ENCODE measurements at regions not wholly inside any gene's neighbourhood (a gene's known extent, or its start where the extent isn't known, plus 50 kb on each side); places are given as distances from the start of the nearest gene placed in this dataset.

DNA sequence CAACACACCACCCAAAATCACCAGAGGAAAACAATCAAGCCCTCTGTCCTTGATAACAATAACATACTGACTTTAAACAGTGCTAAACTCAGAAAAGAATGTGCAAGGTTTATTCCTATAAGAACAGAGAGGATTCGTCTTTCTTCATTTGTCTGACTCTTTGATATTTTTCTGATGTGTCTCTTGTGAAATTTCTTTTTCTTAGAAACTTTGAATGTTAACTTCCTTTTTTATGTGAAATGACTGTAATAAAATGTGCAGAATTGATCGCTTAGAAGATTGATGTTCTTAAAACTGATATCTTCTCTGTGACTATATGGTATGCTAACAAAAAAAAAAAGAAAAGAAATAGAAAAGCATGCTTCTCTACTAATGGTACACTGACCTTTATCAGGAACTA lies 947.4 kb upstream of the CITED2 start:
- H3K27me3 ChIP-seq = no peaks in the 10 kb centered on the region
- H3K36me3 ChIP-seq (ENCODE audit: low read depth, missing control alignments) = no peaks in the 10 kb centered on the region
- WGBS, 2 donors = 49 to 56% methylated on average over 2 of the region's 2 CpGs
- H3K4me1 ChIP-seq = no peaks in the 10 kb centered on the region
- H3K4me3 ChIP-seq = no peak overlapping the region
- no peak for TF ChIP-seq POLR2A (IDR thresholded peaks at IDR 0.05)
- TF ChIP-seq, protein P1, sequence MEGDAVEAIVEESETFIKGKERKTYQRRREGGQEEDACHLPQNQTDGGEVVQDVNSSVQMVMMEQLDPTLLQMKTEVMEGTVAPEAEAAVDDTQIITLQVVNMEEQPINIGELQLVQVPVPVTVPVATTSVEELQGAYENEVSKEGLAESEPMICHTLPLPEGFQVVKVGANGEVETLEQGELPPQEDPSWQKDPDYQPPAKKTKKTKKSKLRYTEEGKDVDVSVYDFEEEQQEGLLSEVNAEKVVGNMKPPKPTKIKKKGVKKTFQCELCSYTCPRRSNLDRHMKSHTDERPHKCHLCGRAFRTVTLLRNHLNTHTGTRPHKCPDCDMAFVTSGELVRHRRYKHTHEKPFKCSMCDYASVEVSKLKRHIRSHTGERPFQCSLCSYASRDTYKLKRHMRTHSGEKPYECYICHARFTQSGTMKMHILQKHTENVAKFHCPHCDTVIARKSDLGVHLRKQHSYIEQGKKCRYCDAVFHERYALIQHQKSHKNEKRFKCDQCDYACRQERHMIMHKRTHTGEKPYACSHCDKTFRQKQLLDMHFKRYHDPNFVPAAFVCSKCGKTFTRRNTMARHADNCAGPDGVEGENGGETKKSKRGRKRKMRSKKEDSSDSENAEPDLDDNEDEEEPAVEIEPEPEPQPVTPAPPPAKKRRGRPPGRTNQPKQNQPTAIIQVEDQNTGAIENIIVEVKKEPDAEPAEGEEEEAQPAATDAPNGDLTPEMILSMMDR (IDR thresholded peaks at IDR 0.05) = no peak
- intact Hi-C loops (cut with DNase I; ENCODE audit: low total_unique reads) = no loop called here
- no peaks in the 10 kb centered on the region for H3K9me3 ChIP-seq
- DNase-seq = no peak
- no peak overlapping the region for H3K27ac ChIP-seq

DNA sequence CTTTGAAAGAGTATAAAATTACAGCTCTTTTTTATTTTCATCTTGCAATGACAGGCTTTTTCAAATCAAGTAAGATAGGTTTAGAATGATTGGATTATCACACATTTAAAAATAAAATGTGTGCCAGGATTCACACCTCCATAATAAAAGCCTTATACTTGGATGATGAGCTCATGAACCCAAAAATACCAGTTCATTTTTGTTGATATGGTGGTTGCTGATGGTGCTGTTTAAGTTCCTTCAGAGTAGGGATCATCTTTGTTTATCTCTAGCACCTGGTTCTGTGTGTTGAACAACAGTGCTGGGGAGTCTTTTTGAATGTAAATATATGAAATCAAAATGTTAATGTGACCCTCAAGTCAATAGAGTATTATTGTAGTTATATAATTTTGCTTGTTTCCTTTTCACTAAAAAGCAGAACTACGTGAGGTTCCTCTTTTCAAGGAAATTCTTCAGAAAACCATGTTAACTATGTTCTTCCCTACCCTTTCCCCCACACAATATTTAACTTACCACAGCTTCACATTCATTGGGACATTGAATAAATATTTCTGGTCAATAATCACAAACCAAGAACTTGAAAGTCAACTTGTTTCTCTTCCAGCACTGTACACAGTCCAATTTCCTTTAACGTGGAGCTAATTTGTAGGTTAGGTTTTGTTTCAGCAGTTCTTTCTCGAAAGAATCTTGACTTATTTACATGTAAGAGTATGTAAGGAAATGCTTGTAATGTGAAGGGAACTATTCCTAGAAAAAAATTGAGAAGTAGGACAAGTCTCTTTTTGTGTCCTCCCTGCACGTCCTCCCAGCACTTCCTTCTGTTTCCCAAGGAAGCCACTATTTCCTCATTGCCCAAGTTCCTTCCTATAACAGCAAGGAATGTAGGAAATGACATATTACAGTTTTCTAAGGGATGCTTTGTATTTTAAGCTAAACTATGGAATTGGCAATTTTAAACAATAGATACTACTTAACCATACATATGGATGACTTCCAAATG lies 945.9 kb upstream of the CITED2 start:
- no peaks in the 10 kb centered on the region for H3K36me3 ChIP-seq (ENCODE audit: low read depth, missing control alignments)
- DNase-seq = peak; percentile 15
- intact Hi-C loops (cut with DNase I; ENCODE audit: low total_unique reads) = no loop called here
- no peak overlapping the region for H3K4me3 ChIP-seq
- H3K27ac ChIP-seq = peak overlapping the region; percentile 2 to 19
- H3K27me3 ChIP-seq = no peaks in the 10 kb centered on the region
- no peaks in the 10 kb centered on the region for H3K9me3 ChIP-seq
- no peak for TF ChIP-seq POLR2A (IDR thresholded peaks at IDR 0.05)
- TF ChIP-seq, protein P1 (IDR thresholded peaks at IDR 0.05) = no peak
- 42 to 56% methylated on average over 4 of the region's 4 CpGs for WGBS, 2 donors
- no peaks in the 10 kb centered on the region for H3K4me1 ChIP-seq

DNA sequence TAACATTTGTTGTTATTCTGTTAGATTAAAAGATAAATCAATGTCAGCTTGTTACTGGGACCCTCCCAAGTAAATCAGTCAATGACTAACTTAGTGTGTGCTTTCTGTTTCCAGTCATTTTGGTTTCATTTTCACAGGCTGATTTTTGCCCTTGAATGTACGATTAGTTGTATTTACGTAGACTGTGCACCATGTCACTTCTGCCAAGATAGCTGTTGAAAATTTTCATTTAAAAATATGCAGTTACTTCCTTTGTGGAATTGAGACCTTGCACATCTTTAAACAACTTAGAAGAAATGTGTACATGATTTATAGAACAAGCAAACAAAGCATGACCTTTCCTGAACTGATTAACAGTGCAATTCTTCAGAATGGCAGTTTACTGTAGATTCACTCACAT lies 944.8 kb upstream of the CITED2 start:
- 42 to 63% methylated on average over 2 of the region's 2 CpGs for WGBS, 2 donors
- DNase-seq = no peak
- TF ChIP-seq, protein P1 (IDR thresholded peaks at IDR 0.05) = no peak
- no peak for TF ChIP-seq POLR2A (IDR thresholded peaks at IDR 0.05)
- no peak overlapping the region for H3K27ac ChIP-seq
- intact Hi-C loops (cut with DNase I; ENCODE audit: low total_unique reads) = no loop called here
- no peaks in the 10 kb centered on the region for H3K27me3 ChIP-seq
- H3K9me3 ChIP-seq = no peaks in the 10 kb centered on the region
- no peak overlapping the region for H3K4me3 ChIP-seq
- H3K36me3 ChIP-seq (ENCODE audit: low read depth, missing control alignments) = no peaks in the 10 kb centered on the region
- H3K4me1 ChIP-seq = no peaks in the 10 kb centered on the region

DNA sequence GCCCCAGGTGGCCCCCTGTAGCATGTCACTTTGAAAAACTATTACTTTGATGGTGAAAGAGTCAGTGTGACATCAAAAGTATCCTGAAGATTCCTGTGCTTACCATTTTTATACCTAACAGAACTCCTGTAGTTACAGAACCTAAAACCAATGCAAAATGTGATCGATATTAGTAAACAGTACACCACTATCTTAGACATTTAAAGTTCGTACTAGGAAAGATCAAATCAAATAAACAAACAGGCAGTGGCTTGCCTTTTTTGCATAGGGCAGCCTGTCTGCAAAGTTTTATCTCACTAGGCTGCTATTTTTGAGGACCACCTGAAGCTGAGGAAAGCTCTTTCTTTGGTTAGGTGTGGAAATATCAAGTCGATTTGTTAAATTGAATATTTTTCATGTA lies 944.0 kb upstream of the CITED2 start:
- Histone ChIP-seq H3K27ac (no peak overlapping the region), H3K36me3 (ENCODE audit: low read depth, missing control alignments) (no peaks in the 10 kb centered on the region), H3K4me1 (no peaks in the 10 kb centered on the region), H3K9me3 (no peaks in the 10 kb centered on the region), H3K27me3 (no peaks in the 10 kb centered on the region), H3K4me3 (no peak overlapping the region)
- no peak for TF ChIP-seq POLR2A (IDR thresholded peaks at IDR 0.05)
- TF ChIP-seq, protein P1 (IDR thresholded peaks at IDR 0.05) = no peak
- 79 to 87% methylated on average over 3 of the region's 3 CpGs for WGBS, 2 donors
- DNase-seq = no peak
- intact Hi-C loops (cut with DNase I; ENCODE audit: low total_unique reads) = no loop called here
